Effector CD4-positive, alpha-beta T cell (primary cell): ENCODE measurements at regions not wholly inside any gene's neighbourhood (a gene's known extent, or its start where the extent isn't known, plus 50 kb on each side); places are given as distances from the start of the nearest gene placed in this dataset.

Experiments used
- DNase-seq: peaks from one replicate; pipeline ENCODE4 v3.0.0-alpha.2; 2020

GRCh38 chr10:128286141-128286761 is 160.0 kb upstream of the MKI67 start:
- no peak for DNase-seq

- no peak for DNase-seq
Measured at GRCh38 chr10:128286762-128287500, 160.7 kb upstream of the MKI67 start.

- DNase-seq, result no peak
Measured at GRCh38 chr10:128287921-128288320, 161.7 kb upstream of the MKI67 start.

- DNase-seq, result no peak
Measured at GRCh38 chr10:128289621-128290020, 163.4 kb upstream of the MKI67 start.

- no peak for DNase-seq
Measured at GRCh38 chr10:128295003-128295402, 168.8 kb upstream of the MKI67 start.

- DNase-seq, result no peak
Measured at GRCh38 chr10:128296253-128297007, 170.2 kb upstream of the MKI67 start.

GRCh38 chr10:128297709-128298378 is 171.6 kb upstream of the MKI67 start:
- no peak for DNase-seq

GRCh38 chr10:128298587-128298986 is 172.4 kb upstream of the MKI67 start:
- no peak for DNase-seq

- DNase-seq, result no peak
Measured at GRCh38 chr10:128300290-128300824, 174.1 kb upstream of the MKI67 start.

GRCh38 chr10:128301051-128301450 is 174.8 kb upstream of the MKI67 start:
- DNase-seq, result no peak

- no peak for DNase-seq
Measured at GRCh38 chr10:128302808-128303207, 176.6 kb upstream of the MKI67 start.

GRCh38 chr10:128304271-128304670 is 178.0 kb upstream of the MKI67 start:
- no peak for DNase-seq

GRCh38 chr10:128305601-128306345 is 179.6 kb upstream of the MKI67 start:
- DNase-seq, result no peak

- DNase-seq, result no peak
Measured at GRCh38 chr10:128306535-128306934, 180.3 kb upstream of the MKI67 start.

GRCh38 chr10:128306966-128307365 is 180.7 kb upstream of the MKI67 start:
- no peak for DNase-seq

GRCh38 chr10:128307820-128308219 is 181.6 kb upstream of the MKI67 start:
- no peak for DNase-seq

- no peak for DNase-seq
Measured at GRCh38 chr10:128310971-128311658, 184.9 kb upstream of the MKI67 start.

GRCh38 chr10:128312250-128312649 is 186.0 kb upstream of the MKI67 start:
- no peak for DNase-seq

- DNase-seq, result no peak
Measured at GRCh38 chr10:128314686-128315085, 188.5 kb upstream of the MKI67 start.

GRCh38 chr10:128316121-128316726 is 190.0 kb upstream of the MKI67 start:
- DNase-seq, result no peak

- DNase-seq, result no peak
Measured at GRCh38 chr10:128316925-128317324, 190.7 kb upstream of the MKI67 start.
